Adrenal gland (tissue), 9 donors: ENCODE measurements at regions not wholly inside any gene's neighbourhood (a gene's known extent, or its start where the extent isn't known, plus 50 kb on each side); places are given as distances from the start of the nearest gene placed in this dataset.

Experiments
- DNase-seq, 7 donors: peaks; one replicate each; pipeline ENCODE4 v3.0.0-alpha.2; 2019 to 2020
- H3K27ac ChIP-seq, 5 donors: fragments of 200-600 bp; sonication (generic) in 4 of 5; 1 replicate in 3 of 5; 2 replicates in 2 of 5; pipeline versions ENCODE4 v1.5.1 to v1.8.0; 2016 to 2020; ENCODE audit warnings: mild to moderate bottlenecking in 1 of 5
- H3K27me3 ChIP-seq: fragments of 200-600 bp; 2 replicates; pipeline ENCODE4 v1.8.0; 2021
- H3K36me3 ChIP-seq, 2 donors: fragments of 200-600 bp; replicated peaks in 1 of 2; 1 replicate in 1 of 2; 2 replicates in 1 of 2; pipeline versions ENCODE4 v1.5.1 to v1.8.0; 2018 to 2022
- H3K4me1 ChIP-seq, 2 donors: fragments of 200-600 bp; replicated peaks in 1 of 2; 1 replicate in 1 of 2; 2 replicates in 1 of 2; pipeline versions ENCODE4 v1.5.1 to v1.8.0; 2018 to 2021
- H3K4me3 ChIP-seq, 4 donors: fragments of 200-600 bp; sonication (generic) in 3 of 4; one replicate each; pipeline ENCODE4 v1.5.1; 2016 to 2018
- H3K9me3 ChIP-seq, 3 donors: fragments of 200-600 bp; sonication (generic) in 1 of 3; replicated peaks in 1 of 3; 1 replicate in 2 of 3; 2 replicates in 1 of 3; pipeline versions ENCODE4 v1.5.1 to v1.8.0; 2016 to 2021
- POLR2A ChIP-seq, 2 donors: fragments of 450-650 bp; IDR thresholded peaks; one replicate each; pipeline ENCODE4 v1.6.1; 2017; ENCODE audit warnings: antibody characterized with exemption in 2 of 2, mild to moderate bottlenecking in 2 of 2, moderate library complexity in 1 of 2
- WGBS, 4 donors: extraction: QIAGEN DNeasy Blood & Tissue Kit in 2 of 4; methylation state at CpG; one replicate each; pipeline versions ENCODE4 v1.1.5 to v1.1.7; 2013 to 2017; 5-methylcytosine and 5-hydroxymethylcytosine counted together
- intact Hi-C, 2 donors: fragments of 100-400 bp; cut with DNase I; formaldehyde crosslinking; loops; one replicate each; pipeline versions ENCODE4 v1.14.1 to v1.15.0; 2022 to 2023
- TF ChIP-seq, protein P1 (sequence below), 6 experiments: fragments of 450-650 bp in 4 of 6; fragments of 200-600 bp in 2 of 6; sonication (generic) in 1 of 6; IDR thresholded peaks; 1 replicate in 5 of 6; 2 replicates in 1 of 6; pipeline versions ENCODE4 v1.5.1 to v1.8.0; 2016 to 2021; ENCODE audit warnings: antibody characterized with exemption in 6 of 6, mild to moderate bottlenecking in 2 of 6, moderate library complexity in 1 of 6
- donor health status: healthy with polysubstance abuse.
- donor health status: Bipolar disorder and iron deficiency.
- donor health status: DM: yes; HTN: yes; CAD: no.
- donor health status: DM: no; HTN: no; CAD: no.
- donor health status: DM: no; HTN: no; CAD: no.

DNA sequence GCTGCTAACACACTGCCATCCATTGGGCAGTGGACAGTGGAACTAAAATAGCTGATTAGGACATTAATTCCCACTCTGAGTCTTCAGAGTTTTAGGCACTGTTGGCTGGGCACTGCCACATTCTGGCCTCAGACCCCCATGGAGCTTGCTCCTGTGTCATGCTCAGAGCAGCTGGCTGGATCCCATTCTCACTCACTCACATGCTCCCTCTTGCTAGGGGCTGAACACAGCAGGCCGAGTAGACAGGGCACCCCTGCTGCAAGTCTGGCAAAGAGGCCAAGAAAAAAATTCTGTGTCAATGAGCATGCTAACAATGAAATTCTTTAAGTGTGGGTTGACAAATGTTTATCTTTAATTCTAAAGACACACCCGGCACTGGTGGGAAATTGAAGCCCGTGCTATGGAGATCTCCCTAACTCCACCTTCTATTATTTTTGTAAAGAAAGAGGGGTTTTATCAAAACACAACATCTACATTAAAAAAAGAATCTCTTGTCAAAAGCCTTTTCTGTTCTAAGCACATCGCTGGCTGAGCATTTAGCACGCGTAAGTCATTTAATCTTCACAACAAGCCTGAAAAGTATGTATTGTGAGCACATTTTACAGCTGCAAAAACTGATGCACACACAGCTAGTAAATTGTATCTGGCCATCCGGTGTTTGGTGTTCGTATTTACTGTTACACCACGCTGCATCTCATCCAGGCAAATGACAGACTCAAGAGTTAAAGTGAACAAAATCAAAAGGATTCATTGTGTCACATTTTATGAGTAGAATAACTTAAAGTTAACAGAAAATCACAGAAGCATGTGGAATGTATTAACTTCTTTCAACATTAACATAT, 362.1 kb downstream of the PLOD2 start:
- no peaks in the 10 kb centered on the region for H3K27me3 ChIP-seq
- H3K4me3 ChIP-seq, result no peak overlapping the region
- TF ChIP-seq, protein P1, sequence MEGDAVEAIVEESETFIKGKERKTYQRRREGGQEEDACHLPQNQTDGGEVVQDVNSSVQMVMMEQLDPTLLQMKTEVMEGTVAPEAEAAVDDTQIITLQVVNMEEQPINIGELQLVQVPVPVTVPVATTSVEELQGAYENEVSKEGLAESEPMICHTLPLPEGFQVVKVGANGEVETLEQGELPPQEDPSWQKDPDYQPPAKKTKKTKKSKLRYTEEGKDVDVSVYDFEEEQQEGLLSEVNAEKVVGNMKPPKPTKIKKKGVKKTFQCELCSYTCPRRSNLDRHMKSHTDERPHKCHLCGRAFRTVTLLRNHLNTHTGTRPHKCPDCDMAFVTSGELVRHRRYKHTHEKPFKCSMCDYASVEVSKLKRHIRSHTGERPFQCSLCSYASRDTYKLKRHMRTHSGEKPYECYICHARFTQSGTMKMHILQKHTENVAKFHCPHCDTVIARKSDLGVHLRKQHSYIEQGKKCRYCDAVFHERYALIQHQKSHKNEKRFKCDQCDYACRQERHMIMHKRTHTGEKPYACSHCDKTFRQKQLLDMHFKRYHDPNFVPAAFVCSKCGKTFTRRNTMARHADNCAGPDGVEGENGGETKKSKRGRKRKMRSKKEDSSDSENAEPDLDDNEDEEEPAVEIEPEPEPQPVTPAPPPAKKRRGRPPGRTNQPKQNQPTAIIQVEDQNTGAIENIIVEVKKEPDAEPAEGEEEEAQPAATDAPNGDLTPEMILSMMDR (IDR thresholded peaks at IDR 0.05), result no peak
- no peak for TF ChIP-seq POLR2A (IDR thresholded peaks at IDR 0.05)
- intact Hi-C loops, result no loop called here
- 70 to 81% (median 77%) methylated on average over 9 of the region's 9 CpGs for WGBS, 4 donors
- H3K4me1 ChIP-seq, result no peaks in the 10 kb centered on the region
- no peaks in the 10 kb centered on the region for H3K9me3 ChIP-seq
- H3K27ac ChIP-seq, result no peak overlapping the region
- H3K36me3 ChIP-seq, result no peaks in the 10 kb centered on the region
- no peak for DNase-seq

DNA sequence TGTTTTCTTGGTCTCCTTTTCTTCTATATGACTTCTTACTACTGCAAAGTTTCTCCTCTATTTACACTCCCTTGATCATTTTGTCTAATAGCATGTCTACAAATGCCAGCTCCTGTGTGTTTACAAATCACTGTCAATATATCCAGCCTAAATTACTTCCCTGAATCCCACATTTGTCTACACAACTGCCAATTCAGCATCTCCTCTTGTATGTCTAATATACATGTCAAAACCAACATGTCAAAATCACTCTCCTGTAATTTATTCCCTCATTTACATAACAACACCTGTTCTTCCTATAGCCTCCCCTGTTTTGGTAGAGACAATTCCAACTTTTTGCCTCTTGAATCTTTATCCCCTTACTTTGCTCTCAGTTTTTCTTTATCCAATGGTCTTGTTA, 359.3 kb downstream of the PLOD2 start:
- TF ChIP-seq POLR2A (IDR thresholded peaks at IDR 0.05), result no peak
- TF ChIP-seq, protein P1 (IDR thresholded peaks at IDR 0.05), result no peak
- intact Hi-C loops, result no loop called here
- Histone ChIP-seq H3K36me3 (no peaks in the 10 kb centered on the region), H3K27ac (no peak overlapping the region), H3K4me3 (no peak overlapping the region), H3K27me3 (no peaks in the 10 kb centered on the region), H3K4me1 (no peaks in the 10 kb centered on the region), H3K9me3 (no peaks in the 10 kb centered on the region)
- no peak for DNase-seq

DNA sequence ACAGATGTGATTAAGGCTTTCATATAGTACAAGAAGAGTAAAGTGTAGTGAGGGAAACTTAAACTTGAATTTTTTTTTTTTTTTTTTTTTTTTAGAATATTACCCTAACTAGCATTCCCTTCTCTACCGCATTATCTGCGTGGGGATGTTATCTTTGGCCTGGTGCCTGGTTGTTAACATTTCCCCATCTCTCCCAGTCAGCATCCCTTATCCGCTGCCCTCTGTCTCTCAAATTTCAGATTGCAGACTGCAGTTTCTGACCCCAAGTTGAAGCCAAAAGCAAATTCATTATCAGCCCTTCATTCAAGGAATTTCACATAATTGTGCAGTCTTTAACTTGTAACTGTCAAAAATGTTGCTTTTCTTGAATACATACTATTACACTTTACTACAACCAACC, 353.0 kb downstream of the PLOD2 start:
- Histone ChIP-seq H3K27me3 (no peaks in the 10 kb centered on the region), H3K36me3 (no peaks in the 10 kb centered on the region), H3K4me1 (no peaks in the 10 kb centered on the region), H3K27ac (no peak overlapping the region), H3K9me3 (no peaks in the 10 kb centered on the region), H3K4me3 (no peak overlapping the region)
- TF ChIP-seq, protein P1 (IDR thresholded peaks at IDR 0.05), result peak in 5 of 6 experiments; percentile 15 to 47 (median 27)
- TF ChIP-seq POLR2A (IDR thresholded peaks at IDR 0.05), result no peak
- 5 to 40% (median 13%) methylated on average over 3 of the region's 3 CpGs for WGBS, 4 donors
- DNase-seq, result peak; percentile 18 to 61 (median 48)
- intact Hi-C loops, result no loop called here

DNA sequence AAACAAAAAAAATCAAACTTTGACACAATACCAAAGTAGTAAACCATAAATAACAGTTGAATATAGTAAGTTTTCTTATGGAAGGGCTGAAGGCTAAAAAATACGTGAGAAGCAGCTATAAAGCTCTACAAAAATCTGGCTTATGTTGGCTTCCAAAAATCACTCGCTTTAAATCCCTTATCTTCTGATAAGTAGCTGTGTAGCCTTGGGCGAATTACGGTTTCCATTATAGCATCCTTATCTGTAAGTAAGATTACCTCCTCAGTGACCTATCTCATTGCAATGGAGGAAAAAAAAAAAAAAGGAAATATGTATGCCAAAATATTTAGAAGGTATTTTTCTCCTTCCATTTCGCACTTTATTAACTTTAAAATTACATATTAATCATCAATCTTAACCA, 348.6 kb downstream of the PLOD2 start:
- H3K4me3 ChIP-seq, result no peak overlapping the region
- 52 to 68% (median 58%) methylated on average over 5 of the region's 5 CpGs for WGBS, 4 donors
- no peaks in the 10 kb centered on the region for H3K27me3 ChIP-seq
- no peaks in the 10 kb centered on the region for H3K36me3 ChIP-seq
- no peaks in the 10 kb centered on the region for H3K4me1 ChIP-seq
- DNase-seq, result no peak
- intact Hi-C loops, result no loop called here
- TF ChIP-seq, protein P1 (IDR thresholded peaks at IDR 0.05), result no peak
- TF ChIP-seq POLR2A (IDR thresholded peaks at IDR 0.05), result no peak
- no peak overlapping the region for H3K27ac ChIP-seq
- H3K9me3 ChIP-seq, result no peaks in the 10 kb centered on the region
